ENCODE measurements at regions not wholly inside any gene's neighbourhood (a gene's known extent, or its start where the extent isn't known, plus 50 kb on each side); places are given as distances from the start of the nearest gene placed in this dataset.
"Not testable (repeated sequence)": the region's sequence is repeated elsewhere in the genome, so short reads cannot be mapped to it uniquely, and the experiment has no call there.

- no peak overlapping the region for H3K27ac Mint-ChIP-seq (ENCODE audit: unreplicated experiment)
- no peaks in the 10 kb centered on the region for H3K36me3 Mint-ChIP-seq (ENCODE audit: unreplicated experiment)
- no peaks in the 10 kb centered on the region for H3K27me3 Mint-ChIP-seq (ENCODE audit: unreplicated experiment)
- no peak overlapping the region for H3K4me3 Mint-ChIP-seq (ENCODE audit: unreplicated experiment)
- no peak for TF ChIP-seq CTCF (IDR thresholded peaks at IDR 0.05)
- no peak for DNase-seq (ENCODE audit: extremely low spot score, unreplicated experiment)
- no peaks in the 10 kb centered on the region for H3K4me1 Mint-ChIP-seq (ENCODE audit: unreplicated experiment)
- H3K9me3 Mint-ChIP-seq (ENCODE audit: unreplicated experiment): peaks cover 6% of the 10 kb centered on the region
Measured at GRCh38 chr5:23895614-23896013, 388.2 kb downstream of the PRDM9 start.

GRCh38 chr5:23930985-23931384, 423.6 kb downstream of the PRDM9 start:
- peaks cover 15% of the 10 kb centered on the region for H3K9me3 Mint-ChIP-seq (ENCODE audit: unreplicated experiment)
- no peaks in the 10 kb centered on the region for H3K27me3 Mint-ChIP-seq (ENCODE audit: unreplicated experiment)
- no peaks in the 10 kb centered on the region for H3K4me1 Mint-ChIP-seq (ENCODE audit: unreplicated experiment)
- TF ChIP-seq CTCF (IDR thresholded peaks at IDR 0.05): no peak
- no peak overlapping the region for H3K4me3 Mint-ChIP-seq (ENCODE audit: unreplicated experiment)
- DNase-seq (ENCODE audit: extremely low spot score, unreplicated experiment): no peak
- H3K27ac Mint-ChIP-seq (ENCODE audit: unreplicated experiment): no peak overlapping the region
- no peaks in the 10 kb centered on the region for H3K36me3 Mint-ChIP-seq (ENCODE audit: unreplicated experiment)

GRCh38 chr5:23951261-23951928, 444.0 kb downstream of the PRDM9 start:
- not testable (repeated sequence) for H3K27me3 Mint-ChIP-seq (ENCODE audit: unreplicated experiment); H3K27ac Mint-ChIP-seq (ENCODE audit: unreplicated experiment); H3K4me3 Mint-ChIP-seq (ENCODE audit: unreplicated experiment); H3K36me3 Mint-ChIP-seq (ENCODE audit: unreplicated experiment); H3K4me1 Mint-ChIP-seq (ENCODE audit: unreplicated experiment); DNase-seq (ENCODE audit: extremely low spot score, unreplicated experiment)
- peaks cover 19% of the 10 kb centered on the region for H3K9me3 Mint-ChIP-seq (ENCODE audit: unreplicated experiment)

GRCh38 chr5:23963449-23963848, 456.0 kb downstream of the PRDM9 start:
- TF ChIP-seq CTCF (IDR thresholded peaks at IDR 0.05): no peak
- H3K9me3 Mint-ChIP-seq (ENCODE audit: unreplicated experiment): peaks cover 4% of the 10 kb centered on the region
- no peaks in the 10 kb centered on the region for H3K27me3 Mint-ChIP-seq (ENCODE audit: unreplicated experiment)
- H3K4me1 Mint-ChIP-seq (ENCODE audit: unreplicated experiment): no peaks in the 10 kb centered on the region
- no peak for DNase-seq (ENCODE audit: extremely low spot score, unreplicated experiment)
- no peak overlapping the region for H3K4me3 Mint-ChIP-seq (ENCODE audit: unreplicated experiment)
- H3K36me3 Mint-ChIP-seq (ENCODE audit: unreplicated experiment): no peaks in the 10 kb centered on the region
- H3K27ac Mint-ChIP-seq (ENCODE audit: unreplicated experiment): no peak overlapping the region

GRCh38 chr5:23977365-23977764, 470.0 kb downstream of the PRDM9 start:
- no peak for DNase-seq (ENCODE audit: extremely low spot score, unreplicated experiment)
- H3K36me3 Mint-ChIP-seq (ENCODE audit: unreplicated experiment): no peaks in the 10 kb centered on the region
- H3K27ac Mint-ChIP-seq (ENCODE audit: unreplicated experiment): no peak overlapping the region
- no peaks in the 10 kb centered on the region for H3K4me1 Mint-ChIP-seq (ENCODE audit: unreplicated experiment)
- H3K27me3 Mint-ChIP-seq (ENCODE audit: unreplicated experiment): no peaks in the 10 kb centered on the region
- H3K9me3 Mint-ChIP-seq (ENCODE audit: unreplicated experiment): peaks cover 29% of the 10 kb centered on the region
- TF ChIP-seq CTCF (IDR thresholded peaks at IDR 0.05): no peak
- no peak overlapping the region for H3K4me3 Mint-ChIP-seq (ENCODE audit: unreplicated experiment)

GRCh38 chr5:23977997-23978396, 470.6 kb downstream of the PRDM9 start:
- Mint-ChIP-seq H3K27me3 (ENCODE audit: unreplicated experiment) (no peaks in the 10 kb centered on the region), H3K4me1 (ENCODE audit: unreplicated experiment) (no peaks in the 10 kb centered on the region), H3K4me3 (ENCODE audit: unreplicated experiment) (no peak overlapping the region), H3K27ac (ENCODE audit: unreplicated experiment) (no peak overlapping the region), H3K36me3 (ENCODE audit: unreplicated experiment) (no peaks in the 10 kb centered on the region), H3K9me3 (ENCODE audit: unreplicated experiment) (peaks cover 29% of the 10 kb centered on the region)
- TF ChIP-seq CTCF (IDR thresholded peaks at IDR 0.05): peak; percentile 20
- DNase-seq (ENCODE audit: extremely low spot score, unreplicated experiment): no peak

Data from osteocyte (in vitro differentiated cells).